ENCODE measurements at regions not wholly inside any gene's neighbourhood (a gene's known extent, or its start where the extent isn't known, plus 50 kb on each side); places are given as distances from the start of the nearest gene placed in this dataset.
"Not testable (repeated sequence)": the region's sequence is repeated elsewhere in the genome, so short reads cannot be mapped to it uniquely, and the experiment has no call there.

GRCh38 chr17:20653391-20653790 is 73.9 kb downstream of the CDRT15L2 start:
- H3K56ac ChIP-seq (ENCODE audit: insufficient read length, low read depth, low read length); H3K36me3 Mint-ChIP-seq (ENCODE audit: insufficient read depth in 1 of 3, low read depth in 3 of 3); H2BK120ac ChIP-seq (ENCODE audit: low read depth, low read length, poor library complexity, severe bottlenecking); H4K91ac ChIP-seq (ENCODE audit: insufficient read length, low read depth, low read length); H3K4me3 Mint-ChIP-seq; DNase-seq; H3K9me3 Mint-ChIP-seq; H2AFZ ChIP-seq (ENCODE audit: low read length); H3K14ac ChIP-seq (ENCODE audit: insufficient read depth, low read length); H3K4ac ChIP-seq (ENCODE audit: low read depth, low read length); H2AK5ac ChIP-seq (ENCODE audit: insufficient read length, low read length); H3K27me3 Mint-ChIP-seq (ENCODE audit: low read depth); H4K8ac ChIP-seq (replicated peaks; ENCODE audit: insufficient read length, low read depth, low read length); H2BK15ac ChIP-seq (ENCODE audit: low read depth, low read length); H3K79me2 ChIP-seq (ENCODE audit: insufficient read depth, low read length); H2BK5ac ChIP-seq (ENCODE audit: insufficient read length, low read length); H2BK20ac ChIP-seq (ENCODE audit: low read depth, low read length, poor library complexity, severe bottlenecking); H3K79me1 ChIP-seq (ENCODE audit: insufficient read depth, low read depth, low read length, poor library complexity, severe bottlenecking); H4K20me1 ChIP-seq (ENCODE audit: control insufficient read depth, insufficient read depth, insufficient read length); H3K4me1 ChIP-seq (ENCODE audit: insufficient read depth, low read length); H4K5ac ChIP-seq (ENCODE audit: insufficient read length, low read depth, low read length); H3K27ac Mint-ChIP-seq; H3K27me3 ChIP-seq (ENCODE audit: insufficient read depth, low read length); H2BK12ac ChIP-seq (ENCODE audit: insufficient read length, low read depth, low read length); H3K23me2 ChIP-seq (ENCODE audit: insufficient read length, low read depth, low read length, poor library complexity, severe bottlenecking); H3K9ac ChIP-seq (ENCODE audit: extremely low read depth, insufficient read length, low read length); H3K23ac ChIP-seq (ENCODE audit: insufficient read length, low read depth, low read length); H3K27ac ChIP-seq (ENCODE audit: insufficient read length, low read depth, low read length); H3T11ph ChIP-seq (ENCODE audit: low read length); H3K4me2 ChIP-seq (ENCODE audit: insufficient read depth, insufficient read length, low read length); H3K18ac ChIP-seq (ENCODE audit: insufficient read length, low read depth, low read length); H3K9me3 ChIP-seq (ENCODE audit: control insufficient read depth, low read depth, low read length): not testable (repeated sequence)
- no CpG with 5 or more reads among the region's 5 CpGs for WGBS (ENCODE audit: extremely low coverage, insufficient read length, low lambda C conversion rate)
- peaks cover 9 to 15% of the 10 kb centered on the region in 2 experiments for H3K4me1 Mint-ChIP-seq

DNA sequence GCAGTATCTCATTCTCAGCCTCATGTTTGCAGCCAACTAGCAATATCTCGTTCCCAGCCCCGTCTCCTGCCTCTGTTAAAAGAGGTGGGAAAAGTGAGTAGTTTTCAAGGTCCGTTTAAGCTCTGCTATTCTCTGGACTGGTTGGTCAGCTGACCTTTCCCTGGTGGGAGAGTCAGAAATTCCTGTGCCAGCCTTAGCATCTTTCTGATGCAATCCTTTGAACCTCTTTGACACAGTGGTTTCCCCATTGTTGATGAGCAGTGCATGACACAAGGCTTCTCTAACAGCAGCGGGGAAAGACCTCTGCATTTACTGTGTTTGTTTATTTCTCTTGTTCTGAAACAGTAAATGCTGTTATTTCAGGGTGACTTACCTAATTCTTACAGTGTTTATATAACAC is 74.6 kb downstream of the CDRT15L2 start:
- not testable (repeated sequence) for H3K79me2 ChIP-seq (ENCODE audit: insufficient read depth, low read length); H3K9me3 Mint-ChIP-seq; H2BK12ac ChIP-seq (ENCODE audit: insufficient read length, low read depth, low read length); DNase-seq; H2BK120ac ChIP-seq (ENCODE audit: low read depth, low read length, poor library complexity, severe bottlenecking); H3T11ph ChIP-seq (ENCODE audit: low read length); H2BK5ac ChIP-seq (ENCODE audit: insufficient read length, low read length); H2AFZ ChIP-seq (ENCODE audit: low read length); H3K27me3 Mint-ChIP-seq (ENCODE audit: low read depth); H2AK5ac ChIP-seq (ENCODE audit: insufficient read length, low read length); H3K4me2 ChIP-seq (ENCODE audit: insufficient read depth, insufficient read length, low read length); H4K5ac ChIP-seq (ENCODE audit: insufficient read length, low read depth, low read length); H4K91ac ChIP-seq (ENCODE audit: insufficient read length, low read depth, low read length); H3K56ac ChIP-seq (ENCODE audit: insufficient read length, low read depth, low read length); H3K4me3 Mint-ChIP-seq; H4K8ac ChIP-seq (replicated peaks; ENCODE audit: insufficient read length, low read depth, low read length); H2BK15ac ChIP-seq (ENCODE audit: low read depth, low read length); H3K36me3 Mint-ChIP-seq (ENCODE audit: insufficient read depth in 1 of 3, low read depth in 3 of 3); H2BK20ac ChIP-seq (ENCODE audit: low read depth, low read length, poor library complexity, severe bottlenecking); H3K79me1 ChIP-seq (ENCODE audit: insufficient read depth, low read depth, low read length, poor library complexity, severe bottlenecking); H3K4ac ChIP-seq (ENCODE audit: low read depth, low read length); H3K9me3 ChIP-seq (ENCODE audit: control insufficient read depth, low read depth, low read length); H3K4me1 ChIP-seq (ENCODE audit: insufficient read depth, low read length); H3K14ac ChIP-seq (ENCODE audit: insufficient read depth, low read length); H4K20me1 ChIP-seq (ENCODE audit: control insufficient read depth, insufficient read depth, insufficient read length); H3K27ac ChIP-seq (ENCODE audit: insufficient read length, low read depth, low read length); H3K9ac ChIP-seq (ENCODE audit: extremely low read depth, insufficient read length, low read length); H3K23me2 ChIP-seq (ENCODE audit: insufficient read length, low read depth, low read length, poor library complexity, severe bottlenecking); H3K18ac ChIP-seq (ENCODE audit: insufficient read length, low read depth, low read length); H3K23ac ChIP-seq (ENCODE audit: insufficient read length, low read depth, low read length); H3K27me3 ChIP-seq (ENCODE audit: insufficient read depth, low read length)
- H3K4me1 Mint-ChIP-seq = peaks cover 9 to 15% of the 10 kb centered on the region in 2 experiments
- no CpG with 5 or more reads among the region's 4 CpGs for WGBS (ENCODE audit: extremely low coverage, insufficient read length, low lambda C conversion rate)
- peak overlapping the region in 1 of 3 experiments; percentile 74; a peak in 1 of 7 replicates for H3K27ac Mint-ChIP-seq

Measured in H9 (cell line).